Activated CD4-positive, alpha-beta memory T cell treated with anti-CD3 and anti-CD28 coated beads, Interleukin-2, amount 10 ng/mL, durations not matched to agents 7 days and 5 days (primary cell): ENCODE measurements at regions not wholly inside any gene's neighbourhood (a gene's known extent, or its start where the extent isn't known, plus 50 kb on each side); places are given as distances from the start of the nearest gene placed in this dataset.
"Not testable (repeated sequence)": the region's sequence is repeated elsewhere in the genome, so short reads cannot be mapped to it uniquely, and the experiment has no call there.

ENCODE experiments used
- CTCF ChIA-PET: fragments of 350-600 bp; sonication (Branson Sonifier 250); formaldehyde crosslinking; loops from one replicate; lab custom pipeline; 2021; ENCODE audit warnings: antibody characterized with exemption, inconsistent platforms; lab: Charles Lee
- POLR2A ChIA-PET: fragments of 350-600 bp; sonication (Branson Sonifier 250); formaldehyde crosslinking; loops from one replicate; lab custom pipeline; 2021; ENCODE audit warnings: antibody characterized with exemption; lab: Charles Lee
- DNase-seq: peaks from one replicate; pipeline ENCODE4 v3.0.0-alpha.2; 2020
- H3K27ac Mint-ChIP-seq: one replicate; pipeline ENCODE4 v1.8.0; 2021; ENCODE audit warnings: mild to moderate bottlenecking, mixed read lengths
- H3K27me3 Mint-ChIP-seq: one replicate; pipeline ENCODE4 v1.8.0; 2021; ENCODE audit warnings: mixed read lengths
- H3K36me3 Mint-ChIP-seq: one replicate; pipeline ENCODE4 v1.8.0; 2021; ENCODE audit warnings: low read depth, mixed read lengths
- H3K4me1 Mint-ChIP-seq: one replicate; pipeline ENCODE4 v1.8.0; 2021; ENCODE audit warnings: mixed read lengths
- H3K4me3 Mint-ChIP-seq: one replicate; pipeline ENCODE4 v1.8.0; 2021; ENCODE audit warnings: mild to moderate bottlenecking, mixed read lengths
- H3K9me3 Mint-ChIP-seq: one replicate; pipeline ENCODE4 v1.8.0; 2021; ENCODE audit warnings: mixed read lengths

DNA sequence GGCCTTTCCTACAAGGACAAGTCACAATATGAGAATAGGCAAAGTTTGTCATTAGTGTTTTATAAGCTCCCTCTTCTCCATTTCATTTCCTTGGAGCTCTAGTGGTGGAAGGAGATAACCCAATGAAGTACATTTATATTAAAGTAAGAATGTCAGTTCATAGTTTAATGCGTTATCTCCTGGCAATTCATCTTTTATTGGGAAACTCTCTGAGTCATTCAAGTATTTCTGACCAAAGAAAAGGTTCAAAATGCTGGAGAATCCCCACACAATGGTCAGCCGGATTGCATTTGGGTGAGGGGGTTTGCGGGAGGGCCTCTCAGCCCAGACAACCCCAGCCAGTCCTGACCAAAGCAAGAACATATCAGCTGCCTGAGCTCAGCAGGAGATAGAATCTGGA, 321.5 kb upstream of the NRP1 start:
- POLR2A ChIA-PET: no interaction called here
- peaks cover 1% of the 10 kb centered on the region for H3K4me1 Mint-ChIP-seq
- no peak overlapping the region for H3K27ac Mint-ChIP-seq

GRCh38 chr10:33655165-33655815, 320.8 kb upstream of the NRP1 start:
- Mint-ChIP-seq H3K27me3 (peaks cover 11% of the 10 kb centered on the region), H3K4me1 (peaks cover 1% of the 10 kb centered on the region), H3K9me3 (peaks cover 6% of the 10 kb centered on the region), H3K36me3 (no peaks in the 10 kb centered on the region), H3K4me3 (no peak overlapping the region), H3K27ac (no peak overlapping the region)
- POLR2A ChIA-PET: no interaction called here
- CTCF ChIA-PET: no interaction called here
- DNase-seq: no peak

More for the DNA sequence above, 321.5 kb upstream of the NRP1 start:
- DNase-seq: no peak
- no peak overlapping the region for H3K4me3 Mint-ChIP-seq
- H3K36me3 Mint-ChIP-seq: no peaks in the 10 kb centered on the region
- CTCF ChIA-PET: no interaction called here
- H3K27me3 Mint-ChIP-seq: peaks cover 11% of the 10 kb centered on the region
- peaks cover 6% of the 10 kb centered on the region for H3K9me3 Mint-ChIP-seq

- peaks cover 1% of the 10 kb centered on the region for H3K4me1 Mint-ChIP-seq
- CTCF ChIA-PET: interaction anchor here (0.6 kb wide), 1 partner anchor 323 kb away, joined by 3 read pairs; no protein-coding TSS in a partner anchor
- peaks cover 6% of the 10 kb centered on the region for H3K9me3 Mint-ChIP-seq
- H3K4me3 Mint-ChIP-seq: no peak overlapping the region
- POLR2A ChIA-PET: no interaction called here
- peaks cover 6% of the 10 kb centered on the region for H3K27me3 Mint-ChIP-seq
- DNase-seq: no peak
- no peak overlapping the region for H3K27ac Mint-ChIP-seq
- no peaks in the 10 kb centered on the region for H3K36me3 Mint-ChIP-seq
Observed at GRCh38 chr10:33653584-33654367, 319.3 kb upstream of the NRP1 start.

DNA sequence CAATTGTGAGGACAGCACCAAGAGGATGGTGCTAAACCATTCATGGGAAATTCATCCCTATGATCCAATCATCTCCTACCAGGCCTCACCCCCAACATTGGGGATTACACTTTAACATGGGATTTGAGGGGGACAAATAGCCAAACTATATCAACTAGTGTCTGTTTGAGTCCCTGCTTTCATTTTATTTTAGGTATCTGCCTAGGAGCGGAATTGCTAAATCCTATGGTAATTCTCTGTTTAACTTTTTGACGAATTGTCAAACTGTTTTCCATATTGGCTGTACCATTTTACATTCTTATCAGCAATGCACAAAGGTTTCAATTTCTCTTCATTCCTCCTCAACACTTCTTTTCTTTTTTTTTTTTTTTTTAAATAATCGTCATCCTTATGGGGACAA, 318.4 kb upstream of the NRP1 start:
- Mint-ChIP-seq H3K9me3 (peaks cover 6% of the 10 kb centered on the region), H3K4me1 (peaks cover 1% of the 10 kb centered on the region), H3K36me3 (no peaks in the 10 kb centered on the region), H3K4me3 (no peak overlapping the region), H3K27ac (no peak overlapping the region), H3K27me3 (peaks cover 4% of the 10 kb centered on the region)
- no peak for DNase-seq
- POLR2A ChIA-PET: no interaction called here
- CTCF ChIA-PET: no interaction called here

- POLR2A ChIA-PET, CTCF ChIA-PET, H3K27me3 Mint-ChIP-seq, H3K4me1 Mint-ChIP-seq, H3K36me3 Mint-ChIP-seq, H3K4me3 Mint-ChIP-seq, H3K27ac Mint-ChIP-seq, H3K9me3 Mint-ChIP-seq, DNase-seq: not testable (repeated sequence)
Observed at GRCh38 chr10:33650131-33650530, 315.7 kb upstream of the NRP1 start.

DNA sequence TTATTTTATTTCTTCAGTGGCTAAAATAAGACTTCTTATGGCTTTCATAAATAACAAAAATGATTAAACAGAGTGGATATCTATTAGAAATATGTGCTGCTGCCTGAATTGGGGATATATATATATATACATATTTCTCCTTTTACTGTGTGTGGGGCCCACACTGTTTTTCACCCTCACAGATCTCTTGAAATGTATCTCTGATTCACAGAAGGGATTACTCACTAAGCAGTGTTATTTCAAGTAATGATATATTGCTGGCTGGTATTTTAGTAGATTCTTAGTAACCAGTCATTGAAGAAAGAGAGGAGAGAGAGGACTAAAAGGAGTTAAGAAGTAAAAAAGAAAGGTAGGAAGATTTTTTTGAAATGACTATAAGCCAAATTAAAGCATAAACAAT, 308.6 kb upstream of the NRP1 start:
- Mint-ChIP-seq H3K4me1 (no peaks in the 10 kb centered on the region), H3K27me3 (peaks cover under 1% of the 10 kb centered on the region), H3K4me3 (no peak overlapping the region), H3K36me3 (no peaks in the 10 kb centered on the region), H3K27ac (no peak overlapping the region), H3K9me3 (no peaks in the 10 kb centered on the region)
- CTCF ChIA-PET: no interaction called here
- DNase-seq: no peak
- POLR2A ChIA-PET: no interaction called here

GRCh38 chr10:33638891-33639290, 304.4 kb upstream of the NRP1 start:
- no peaks in the 10 kb centered on the region for H3K9me3 Mint-ChIP-seq
- DNase-seq: no peak
- CTCF ChIA-PET: no interaction called here
- H3K4me1 Mint-ChIP-seq: no peaks in the 10 kb centered on the region
- POLR2A ChIA-PET: no interaction called here
- H3K4me3 Mint-ChIP-seq: no peak overlapping the region
- no peak overlapping the region for H3K27ac Mint-ChIP-seq
- H3K36me3 Mint-ChIP-seq: no peaks in the 10 kb centered on the region
- peaks cover 1% of the 10 kb centered on the region for H3K27me3 Mint-ChIP-seq

- Mint-ChIP-seq H3K4me1 (no peaks in the 10 kb centered on the region), H3K4me3 (no peak overlapping the region), H3K9me3 (no peaks in the 10 kb centered on the region), H3K27me3 (peaks cover 1% of the 10 kb centered on the region), H3K36me3 (no peaks in the 10 kb centered on the region), H3K27ac (no peak overlapping the region)
- ChIA-PET POLR2A (no interaction called here), CTCF (no interaction called here)
- DNase-seq: no peak
Observed at GRCh38 chr10:33638374-33638773, 303.9 kb upstream of the NRP1 start.

DNA sequence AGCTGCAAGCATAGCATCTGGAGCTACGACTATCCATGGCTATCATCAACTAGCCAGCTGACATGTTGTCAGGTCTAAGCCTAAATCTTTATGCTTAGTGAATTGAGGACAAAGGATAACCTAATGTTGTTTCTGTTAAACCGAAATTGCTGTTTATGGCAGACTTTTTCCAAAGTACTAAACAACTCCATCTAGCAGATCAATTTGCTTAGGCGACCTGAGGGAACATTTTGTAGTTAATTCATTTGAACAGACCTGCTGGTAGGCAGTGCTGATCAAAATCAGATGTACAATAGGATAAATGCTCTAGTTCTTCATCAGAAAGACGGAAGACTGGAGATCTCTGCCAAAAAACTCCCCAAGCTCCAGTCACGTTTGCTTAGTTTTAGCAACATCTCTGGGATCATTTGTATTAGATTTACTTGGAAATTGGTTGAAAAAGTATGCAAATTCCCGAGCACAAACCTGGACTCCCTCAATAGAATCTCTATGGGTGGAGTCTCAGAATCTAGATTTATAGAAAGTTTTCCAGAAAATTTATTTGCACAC, 301.6 kb upstream of the NRP1 start:
- H3K9me3 Mint-ChIP-seq: no peaks in the 10 kb centered on the region
- no peaks in the 10 kb centered on the region for H3K4me1 Mint-ChIP-seq
- POLR2A ChIA-PET: interaction anchor here (1.5 kb wide), 1 partner anchor 9 kb away, joined by 3 read pairs; no protein-coding TSS in a partner anchor

DNA sequence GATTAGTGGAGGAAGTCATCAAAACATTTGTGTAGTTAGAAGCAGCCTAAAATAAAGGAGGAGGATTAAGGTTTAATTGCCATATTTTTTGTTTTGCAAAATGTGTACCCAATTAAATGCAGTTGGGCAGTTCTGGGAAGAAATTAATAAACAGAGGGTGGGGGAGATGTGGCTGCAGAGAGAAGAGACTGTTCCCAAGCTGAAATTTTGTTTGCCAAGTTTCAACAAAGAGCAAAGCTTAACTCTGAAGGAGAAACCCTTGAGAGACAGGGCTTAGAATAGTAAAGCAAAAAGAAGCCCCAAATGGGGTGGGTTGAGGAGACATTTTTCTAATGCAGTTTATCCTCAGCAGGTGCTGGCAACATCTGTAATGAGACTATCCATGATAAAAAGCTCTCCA, 298.0 kb upstream of the NRP1 start:
- Mint-ChIP-seq H3K9me3 (no peaks in the 10 kb centered on the region), H3K4me1 (no peaks in the 10 kb centered on the region), H3K27ac (no peak overlapping the region), H3K36me3 (no peaks in the 10 kb centered on the region), H3K27me3 (peaks cover 4% of the 10 kb centered on the region), H3K4me3 (no peak overlapping the region)
- ChIA-PET CTCF (no interaction called here), POLR2A (no interaction called here)
- DNase-seq: no peak

More for the DNA sequence above, 301.6 kb upstream of the NRP1 start:
- CTCF ChIA-PET: no interaction called here
- no peak overlapping the region for H3K27ac Mint-ChIP-seq
- no peak overlapping the region for H3K4me3 Mint-ChIP-seq
- no peaks in the 10 kb centered on the region for H3K36me3 Mint-ChIP-seq
- peaks cover 1% of the 10 kb centered on the region for H3K27me3 Mint-ChIP-seq
- no peak for DNase-seq

DNA sequence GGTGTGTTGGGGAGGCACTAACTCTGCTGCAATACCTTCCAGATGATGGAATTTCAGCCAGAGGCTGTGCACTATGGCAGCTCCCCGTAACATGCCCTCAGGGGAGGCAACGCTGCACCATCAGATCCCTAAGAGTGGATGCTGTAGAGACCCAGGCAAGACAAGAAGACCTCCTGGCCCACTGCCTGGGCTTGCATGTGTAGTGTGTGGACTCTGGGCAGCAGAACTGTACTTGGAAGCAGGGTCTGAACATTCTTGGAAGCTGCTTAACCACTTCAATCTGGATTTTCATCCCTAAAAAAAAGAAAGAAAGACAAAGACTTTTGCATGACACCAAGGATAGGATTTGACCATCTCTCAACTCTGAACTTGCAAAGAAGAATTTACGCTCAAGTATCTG, 297.5 kb upstream of the NRP1 start:
- DNase-seq: no peak
- CTCF ChIA-PET: no interaction called here
- Mint-ChIP-seq H3K4me3 (no peak overlapping the region), H3K36me3 (no peaks in the 10 kb centered on the region), H3K4me1 (no peaks in the 10 kb centered on the region), H3K27me3 (peaks cover 4% of the 10 kb centered on the region), H3K27ac (no peak overlapping the region), H3K9me3 (no peaks in the 10 kb centered on the region)
- POLR2A ChIA-PET: no interaction called here

DNA sequence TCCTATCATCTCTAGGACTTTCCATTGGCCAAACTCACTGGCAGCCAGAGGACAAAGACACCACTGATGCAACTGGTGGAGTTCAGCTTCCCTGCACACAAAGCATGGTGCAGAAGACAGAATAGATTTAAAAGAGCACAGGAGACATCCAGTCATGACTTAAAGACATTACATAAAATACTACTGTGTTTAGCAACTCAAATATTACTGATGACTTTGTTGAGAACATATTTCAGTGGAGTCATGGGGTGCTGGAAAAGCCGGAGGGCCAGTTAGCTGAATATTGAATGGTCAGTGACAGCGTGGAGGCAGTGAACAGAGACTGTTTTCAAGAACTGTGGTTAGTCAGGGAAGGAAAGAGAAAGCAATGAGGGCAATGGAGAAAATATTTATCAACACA, 296.3 kb upstream of the NRP1 start:
- CTCF ChIA-PET: no interaction called here
- POLR2A ChIA-PET: no interaction called here
- Mint-ChIP-seq H3K27ac (no peak overlapping the region), H3K9me3 (no peaks in the 10 kb centered on the region), H3K4me3 (no peak overlapping the region), H3K4me1 (no peaks in the 10 kb centered on the region), H3K36me3 (no peaks in the 10 kb centered on the region), H3K27me3 (peaks cover 4% of the 10 kb centered on the region)
- DNase-seq: no peak

DNA sequence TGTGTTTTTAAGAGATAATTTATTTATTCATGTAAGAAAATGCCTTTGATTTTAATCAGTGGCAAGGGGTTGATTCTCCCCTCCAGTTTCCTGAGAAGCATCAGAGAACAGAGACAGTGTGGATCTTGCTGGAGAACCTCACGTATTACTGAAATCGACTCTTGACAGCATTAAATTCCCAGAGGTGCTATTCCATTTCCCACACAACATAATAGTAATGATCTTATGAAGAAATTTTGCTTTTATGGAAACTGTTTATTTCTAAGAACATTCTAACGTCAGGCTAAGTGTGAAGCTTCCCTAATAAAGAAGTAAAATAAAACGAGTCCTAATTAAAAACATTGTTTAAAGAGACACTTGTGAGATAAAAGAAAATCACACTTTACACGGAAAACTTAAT, 293.1 kb upstream of the NRP1 start:
- Mint-ChIP-seq H3K27ac (no peak overlapping the region), H3K9me3 (no peaks in the 10 kb centered on the region)
- POLR2A ChIA-PET: no interaction called here

More for the DNA sequence above, 293.1 kb upstream of the NRP1 start:
- no peak for DNase-seq
- H3K4me1 Mint-ChIP-seq: no peaks in the 10 kb centered on the region
- H3K4me3 Mint-ChIP-seq: no peak overlapping the region
- H3K27me3 Mint-ChIP-seq: peaks cover 4% of the 10 kb centered on the region
- CTCF ChIA-PET: no interaction called here
- no peaks in the 10 kb centered on the region for H3K36me3 Mint-ChIP-seq
